NT2/D1 (cell line): ENCODE measurements at regions not wholly inside any gene's neighbourhood (a gene's known extent, or its start where the extent isn't known, plus 50 kb on each side); places are given as distances from the start of the nearest gene placed in this dataset.

Source experiments
- DNase-seq: peaks from one replicate; pipeline ENCODE4 v3.0.0-alpha.2; 2011; ENCODE audit warnings: low read depth, low spot score
- H3K27me3 ChIP-seq: 2 replicates; pipeline ENCODE4 v1.6.0; 2011; ENCODE audit warnings: mild to moderate bottlenecking; ENCODE audit not compliant: insufficient read length, insufficient read depth
- H3K36me3 ChIP-seq: 2 replicates; pipeline ENCODE4 v1.6.1; 2011; ENCODE audit warnings: mild to moderate bottlenecking, low read length, mixed read lengths; ENCODE audit not compliant: insufficient read depth, insufficient read length
- H3K4me1 ChIP-seq: 2 replicates; pipeline ENCODE4 v1.5.1; 2011; ENCODE audit not compliant: insufficient read depth, insufficient read length
- H3K4me3 ChIP-seq: 2 replicates; pipeline ENCODE4 v1.5.1; 2011; ENCODE audit warnings: low read depth; ENCODE audit not compliant: insufficient read length
- H3K9ac ChIP-seq: 2 replicates; pipeline ENCODE4 v1.6.0; 2011; ENCODE audit warnings: low read depth; ENCODE audit not compliant: insufficient read length
- H3K9me3 ChIP-seq: 2 replicates; pipeline ENCODE4 v1.5.1; 2011; ENCODE audit warnings: mild to moderate bottlenecking, low read length; ENCODE audit not compliant: insufficient read depth
- SUZ12 ChIP-seq: IDR thresholded peaks from 2 replicates; pipeline ENCODE4 v1.6.1; 2011; ENCODE audit not compliant: insufficient read length, insufficient read depth; ENCODE audit errors: extremely low read depth
- YY1 ChIP-seq: IDR thresholded peaks from 2 replicates; pipeline ENCODE4 v1.6.1; 2011; ENCODE audit not compliant: insufficient read length, insufficient read depth
- ZNF274 ChIP-seq: IDR thresholded peaks from 2 replicates; pipeline ENCODE4 v1.6.1; 2011; ENCODE audit warnings: mild to moderate bottlenecking, low read depth, low read length

DNA sequence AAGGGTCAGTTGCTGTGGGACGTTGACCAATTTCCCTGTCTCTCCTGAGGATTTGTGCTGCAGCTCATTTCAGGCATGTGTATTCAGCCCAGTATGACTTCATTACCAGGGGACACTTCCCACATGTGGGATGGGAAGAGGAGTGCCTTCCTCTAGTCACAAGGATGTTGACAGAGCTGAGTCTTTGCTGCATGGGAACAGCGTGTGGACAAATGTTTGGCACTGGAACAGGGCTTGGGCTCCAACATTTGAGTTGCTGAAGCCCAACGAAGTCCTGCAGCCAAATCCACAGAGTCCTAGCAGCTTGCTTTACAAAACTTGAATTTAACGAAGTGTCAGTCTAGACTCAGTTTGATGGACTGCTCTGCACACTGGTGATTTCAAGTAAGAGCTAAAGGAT lies 283.2 kb downstream of the SH3GL2 start:
- H3K9ac ChIP-seq = no peak overlapping the region
- no peaks in the 10 kb centered on the region for H3K9me3 ChIP-seq
- DNase-seq = no peak
- no peaks in the 10 kb centered on the region for H3K27me3 ChIP-seq
- no peaks in the 10 kb centered on the region for H3K36me3 ChIP-seq
- TF ChIP-seq ZNF274 (no peak), YY1 (no peak), SUZ12 (no peak)
- no peak overlapping the region for H3K4me3 ChIP-seq
- H3K4me1 ChIP-seq = no peaks in the 10 kb centered on the region

DNA sequence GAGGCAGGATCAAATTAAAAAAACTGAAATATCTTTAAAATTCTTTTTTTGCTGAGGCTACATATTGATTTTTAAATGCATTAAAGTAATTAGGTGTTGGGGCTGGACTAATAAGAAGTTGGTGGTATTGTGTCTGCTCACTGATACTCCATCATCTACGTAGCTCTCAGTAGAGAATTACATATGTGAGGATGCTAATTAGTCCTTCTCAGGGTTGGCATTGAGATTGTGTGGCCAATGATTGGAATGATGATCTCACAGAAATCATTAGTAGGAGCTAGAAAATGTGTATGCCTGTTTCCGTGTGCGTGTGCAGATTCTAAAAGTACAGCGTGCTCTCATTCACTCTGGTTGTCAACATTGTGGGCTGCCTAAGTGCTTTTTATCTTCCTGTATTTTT lies 283.8 kb downstream of the SH3GL2 start:
- DNase-seq = no peak
- Histone ChIP-seq H3K9ac (no peak overlapping the region), H3K36me3 (no peaks in the 10 kb centered on the region), H3K27me3 (no peaks in the 10 kb centered on the region), H3K4me1 (no peaks in the 10 kb centered on the region), H3K9me3 (no peaks in the 10 kb centered on the region), H3K4me3 (no peak overlapping the region)
- TF ChIP-seq SUZ12 (no peak), ZNF274 (no peak)

DNA sequence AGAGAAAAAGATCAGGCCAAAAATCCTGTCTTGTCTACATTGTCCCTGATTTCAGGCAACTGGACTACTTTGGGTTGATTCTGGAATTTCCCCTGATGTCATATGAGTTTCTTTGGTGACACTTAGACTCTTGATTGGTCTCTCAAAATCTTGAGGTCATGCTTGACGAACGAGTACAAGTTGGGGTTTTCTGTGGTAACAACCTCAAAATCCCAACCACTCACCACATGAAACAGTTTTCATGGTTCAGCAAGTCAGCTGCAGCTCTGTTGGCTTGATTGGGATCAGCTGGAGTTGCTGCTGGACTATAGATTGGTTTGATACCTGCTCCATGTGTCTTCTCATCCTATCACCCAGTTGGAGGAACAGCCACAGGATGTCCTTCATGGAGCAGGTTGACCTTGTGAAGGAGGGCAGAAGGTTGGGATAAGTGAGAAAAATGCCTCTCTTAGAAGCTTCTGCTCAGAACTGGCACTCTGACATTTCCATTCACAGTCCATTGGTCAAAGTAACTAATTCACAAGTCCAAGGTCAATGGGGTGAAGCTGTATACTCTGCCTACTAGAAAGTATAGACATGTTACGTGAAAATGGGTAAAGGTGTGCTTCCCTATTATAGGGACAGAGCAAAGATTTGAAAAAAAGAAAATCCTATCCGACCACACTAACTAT lies 284.5 kb downstream of the SH3GL2 start:
- Histone ChIP-seq H3K9me3 (no peaks in the 10 kb centered on the region), H3K4me3 (no peak overlapping the region), H3K9ac (no peak overlapping the region), H3K4me1 (no peaks in the 10 kb centered on the region), H3K36me3 (no peaks in the 10 kb centered on the region), H3K27me3 (no peaks in the 10 kb centered on the region)
- no peak for DNase-seq
- TF ChIP-seq ZNF274 (no peak), SUZ12 (no peak), YY1 (no peak)

DNA sequence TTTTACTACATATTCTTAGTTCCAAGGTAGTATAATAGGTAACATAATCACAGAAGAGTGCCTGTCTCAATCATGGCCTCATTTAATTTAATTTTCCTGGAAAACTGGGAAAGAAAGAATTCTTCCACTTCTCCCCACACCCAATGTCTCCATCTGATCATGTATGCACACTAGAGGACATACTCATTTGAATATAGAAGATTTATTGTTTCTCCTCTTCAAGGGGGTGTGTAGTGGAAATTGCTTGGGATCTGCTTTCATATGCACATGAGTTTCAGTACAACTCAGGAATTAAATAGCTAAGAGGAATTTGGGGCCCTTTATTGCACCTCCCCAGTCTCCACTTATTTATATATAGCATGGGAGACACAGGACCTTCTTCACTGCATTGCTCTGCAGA lies 285.1 kb downstream of the SH3GL2 start:
- no peaks in the 10 kb centered on the region for H3K9me3 ChIP-seq
- no peaks in the 10 kb centered on the region for H3K27me3 ChIP-seq
- H3K36me3 ChIP-seq = no peaks in the 10 kb centered on the region
- H3K9ac ChIP-seq = no peak overlapping the region
- no peak for DNase-seq
- no peak overlapping the region for H3K4me3 ChIP-seq
- H3K4me1 ChIP-seq = no peaks in the 10 kb centered on the region
- TF ChIP-seq SUZ12 (no peak), YY1 (no peak), ZNF274 (no peak)

DNA sequence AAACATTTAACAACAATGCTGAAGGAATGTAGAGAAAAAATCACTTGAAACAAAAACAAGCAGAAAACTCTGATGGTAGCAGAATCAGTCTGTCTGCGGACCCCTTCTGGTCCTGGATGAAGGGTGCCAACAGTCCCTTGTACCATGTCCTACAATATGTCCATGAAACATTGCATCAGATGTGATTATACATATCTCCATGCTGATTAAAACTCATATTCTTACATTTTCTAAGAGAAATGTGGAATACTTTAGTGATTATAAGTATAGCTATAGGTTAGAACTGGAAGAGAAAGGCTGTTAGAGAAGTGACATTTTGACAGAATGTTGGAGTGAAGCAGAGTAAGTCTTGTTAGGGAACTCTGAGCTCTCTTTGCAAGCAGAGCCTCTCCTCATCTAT lies 286.1 kb downstream of the SH3GL2 start:
- no peak for TF ChIP-seq YY1
- no peak for TF ChIP-seq ZNF274
- TF ChIP-seq SUZ12 = no peak
- H3K9ac ChIP-seq = no peak overlapping the region
- no peak for DNase-seq
- H3K36me3 ChIP-seq = no peaks in the 10 kb centered on the region
- no peaks in the 10 kb centered on the region for H3K4me1 ChIP-seq
- H3K27me3 ChIP-seq = no peaks in the 10 kb centered on the region
- no peaks in the 10 kb centered on the region for H3K9me3 ChIP-seq
- H3K4me3 ChIP-seq = no peak overlapping the region

DNA sequence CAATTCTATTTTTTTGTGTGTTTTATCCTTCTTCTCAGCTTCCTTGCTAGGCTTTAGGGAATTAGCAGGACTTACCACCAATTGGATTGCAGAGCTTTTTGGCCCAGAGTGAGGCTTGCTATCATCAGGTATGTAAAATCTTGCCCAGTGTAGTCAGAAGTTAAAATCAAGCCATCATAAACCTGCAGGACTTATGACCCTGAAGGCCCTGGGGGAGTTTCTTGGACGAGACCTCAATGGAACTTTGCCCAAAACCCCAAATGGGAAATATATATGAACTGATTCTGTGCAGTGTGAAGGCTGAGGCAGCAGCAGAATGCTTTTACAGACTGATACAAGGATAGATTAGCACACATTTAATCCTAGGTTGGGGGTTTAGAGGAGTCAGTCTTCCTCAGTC lies 287.0 kb downstream of the SH3GL2 start:
- Histone ChIP-seq H3K9ac (no peak overlapping the region), H3K36me3 (no peaks in the 10 kb centered on the region), H3K4me3 (no peak overlapping the region), H3K9me3 (no peaks in the 10 kb centered on the region), H3K4me1 (no peaks in the 10 kb centered on the region), H3K27me3 (no peaks in the 10 kb centered on the region)
- TF ChIP-seq ZNF274 = no peak
- no peak for TF ChIP-seq YY1
- no peak for TF ChIP-seq SUZ12
- no peak for DNase-seq

DNA sequence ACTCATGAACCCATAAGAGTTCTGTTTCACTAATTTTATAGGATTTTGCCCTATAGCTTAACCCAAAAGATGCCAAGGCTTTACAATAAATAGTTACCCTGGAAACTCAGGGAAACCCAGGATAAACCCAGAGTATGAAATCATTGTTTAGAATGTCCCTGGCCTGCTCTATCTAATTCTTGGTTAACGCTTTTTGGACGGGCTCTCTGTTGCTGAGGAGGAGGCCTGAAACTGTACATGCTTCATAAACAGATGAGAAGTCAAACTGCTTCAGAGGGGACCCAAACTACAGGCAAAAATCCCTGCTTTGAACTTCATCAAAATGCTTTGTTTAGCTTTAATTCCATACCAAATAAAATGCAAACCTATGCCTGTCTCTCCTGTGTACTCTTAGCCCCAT lies 291.9 kb downstream of the SH3GL2 start:
- DNase-seq = no peak
- no peak overlapping the region for H3K4me3 ChIP-seq
- no peak overlapping the region for H3K9ac ChIP-seq
- no peaks in the 10 kb centered on the region for H3K4me1 ChIP-seq
- no peaks in the 10 kb centered on the region for H3K36me3 ChIP-seq
- no peaks in the 10 kb centered on the region for H3K9me3 ChIP-seq
- no peak for TF ChIP-seq SUZ12
- no peak for TF ChIP-seq YY1
- TF ChIP-seq ZNF274 = no peak
- H3K27me3 ChIP-seq = no peaks in the 10 kb centered on the region
